Chondrocyte (in vitro differentiated cells): ENCODE measurements at regions not wholly inside any gene's neighbourhood (a gene's known extent, or its start where the extent isn't known, plus 50 kb on each side); places are given as distances from the start of the nearest gene placed in this dataset.

Experiments
- DNase-seq: peaks from one replicate; pipeline ENCODE4 v3.0.0; 2021; ENCODE audit warnings: mixed read lengths, low spot score
- H3K27ac Mint-ChIP-seq: one replicate; pipeline ENCODE4 v1.8.0; 2021; ENCODE audit warnings: mild to moderate bottlenecking, moderate library complexity, mixed read lengths; ENCODE audit not compliant: unreplicated experiment
- H3K27me3 Mint-ChIP-seq: 2 replicates; pipeline ENCODE4 v1.8.0; 2021; ENCODE audit warnings: low read depth, mixed read lengths
- H3K36me3 Mint-ChIP-seq: 2 replicates; pipeline ENCODE4 v1.8.0; 2021; ENCODE audit warnings: low read depth, mixed read lengths
- H3K4me1 Mint-ChIP-seq: 2 replicates; pipeline ENCODE4 v1.8.0; 2021; ENCODE audit warnings: low read depth, mild to moderate bottlenecking, mixed read lengths
- H3K4me3 Mint-ChIP-seq: one replicate; pipeline ENCODE4 v1.8.0; 2021; ENCODE audit warnings: mild to moderate bottlenecking, moderate library complexity, mixed read lengths; ENCODE audit not compliant: unreplicated experiment
- H3K9me3 Mint-ChIP-seq: 2 replicates; pipeline ENCODE4 v1.8.0; 2021; ENCODE audit warnings: low read depth, mixed read lengths
- CTCF ChIP-seq: fragments of 200-600 bp; sonication (generic); IDR thresholded peaks from 2 replicates; pipeline ENCODE4 v1.5.0; 2021; ENCODE audit warnings: antibody characterized with exemption, mild to moderate bottlenecking, moderate library complexity

- H3K36me3 Mint-ChIP-seq: no peaks in the 10 kb centered on the region
- no peaks in the 10 kb centered on the region for H3K27me3 Mint-ChIP-seq
- DNase-seq: no peak
- no peaks in the 10 kb centered on the region for H3K4me1 Mint-ChIP-seq
- H3K4me3 Mint-ChIP-seq: no peak overlapping the region
- no peak overlapping the region for H3K27ac Mint-ChIP-seq
- H3K9me3 Mint-ChIP-seq: peaks cover 6% of the 10 kb centered on the region
- TF ChIP-seq CTCF: no peak
Observed at GRCh38 chr4:123495530-123495929, 98.9 kb downstream of the SPRY1 start.

GRCh38 chr4:123496421-123496820 lies 99.8 kb downstream of the SPRY1 start:
- Mint-ChIP-seq H3K27me3 (no peaks in the 10 kb centered on the region), H3K4me3 (no peak overlapping the region), H3K27ac (no peak overlapping the region), H3K4me1 (no peaks in the 10 kb centered on the region), H3K36me3 (no peaks in the 10 kb centered on the region), H3K9me3 (peaks cover 6% of the 10 kb centered on the region)
- no peak for DNase-seq
- TF ChIP-seq CTCF: no peak

GRCh38 chr4:123497340-123497739 lies 100.7 kb downstream of the SPRY1 start:
- H3K4me3 Mint-ChIP-seq: no peak overlapping the region
- DNase-seq: no peak
- TF ChIP-seq CTCF: no peak
- H3K36me3 Mint-ChIP-seq: no peaks in the 10 kb centered on the region
- no peaks in the 10 kb centered on the region for H3K27me3 Mint-ChIP-seq
- no peak overlapping the region for H3K27ac Mint-ChIP-seq
- H3K4me1 Mint-ChIP-seq: no peaks in the 10 kb centered on the region
- H3K9me3 Mint-ChIP-seq: peaks cover 6% of the 10 kb centered on the region

- no peak for DNase-seq
- H3K9me3 Mint-ChIP-seq: peaks cover 6% of the 10 kb centered on the region
- H3K4me3 Mint-ChIP-seq: no peak overlapping the region
- no peak overlapping the region for H3K27ac Mint-ChIP-seq
- H3K4me1 Mint-ChIP-seq: peaks cover 17% of the 10 kb centered on the region
- no peaks in the 10 kb centered on the region for H3K27me3 Mint-ChIP-seq
- H3K36me3 Mint-ChIP-seq: no peaks in the 10 kb centered on the region
- TF ChIP-seq CTCF: no peak
Observed at GRCh38 chr4:123501733-123502132, 105.1 kb downstream of the SPRY1 start.

GRCh38 chr4:123503698-123504363 lies 107.2 kb downstream of the SPRY1 start:
- TF ChIP-seq CTCF: no peak

More at GRCh38 chr4:123503698-123504363, 107.2 kb downstream of the SPRY1 start:
- H3K36me3 Mint-ChIP-seq: no peaks in the 10 kb centered on the region
- H3K27me3 Mint-ChIP-seq: no peaks in the 10 kb centered on the region
- no peak overlapping the region for H3K27ac Mint-ChIP-seq
- H3K4me3 Mint-ChIP-seq: no peak overlapping the region
- no peak for DNase-seq
- H3K9me3 Mint-ChIP-seq: peaks cover 6% of the 10 kb centered on the region
- H3K4me1 Mint-ChIP-seq: peaks cover 17% of the 10 kb centered on the region
